Hepatocyte (in vitro differentiated cells): ENCODE measurements at regions not wholly inside any gene's neighbourhood (a gene's known extent, or its start where the extent isn't known, plus 50 kb on each side); places are given as distances from the start of the nearest gene placed in this dataset.

ENCODE experiments used
- CTCF ChIP-seq: fragments of 200-600 bp; sonication (generic); IDR thresholded peaks from 2 replicates; pipeline ENCODE4 v1.5.1; 2016; ENCODE audit warnings: antibody characterized with exemption, mild to moderate bottlenecking; ENCODE audit not compliant: poor library complexity
- EZH2 ChIP-seq: fragments of 200-600 bp; sonication (generic); IDR thresholded peaks from 2 replicates; pipeline ENCODE4 v1.6.1; 2016; ENCODE audit warnings: antibody characterized with exemption, mild to moderate bottlenecking, borderline replicate concordance

GRCh38 chr3:115323380-115323779, 176.3 kb upstream of the ZBTB20 start:
- TF ChIP-seq CTCF, result no peak
- no peak for TF ChIP-seq EZH2
